CD14-positive monocyte (primary cell): ENCODE measurements at regions not wholly inside any gene's neighbourhood (a gene's known extent, or its start where the extent isn't known, plus 50 kb on each side); places are given as distances from the start of the nearest gene placed in this dataset.
A peak's percentile ranks its signal among the peaks of the same experiment; 100 is the strongest.

ENCODE experiments used
- DNase-seq, 3 donors: peaks; one replicate each; pipeline ENCODE4 v3.0.0-alpha.2; 2011 to 2022
- H2AFZ ChIP-seq: 2 replicates; pipeline ENCODE4 v1.6.0; 2012; ENCODE audit warnings: mild to moderate bottlenecking, low read depth, low read length, inconsistent platforms; ENCODE audit not compliant: insufficient read depth, poor library complexity, severe bottlenecking
- H3K27ac ChIP-seq, 2 donors: 1 replicate in 1 of 2; 2 replicates in 1 of 2; pipeline ENCODE4 v1.5.1; 2012 to 2013; ENCODE audit warnings: low read length in 2 of 2, control low read depth in 1 of 2, inconsistent platforms in 1 of 2, low read depth in 1 of 2, mild to moderate bottlenecking in 1 of 2
- H3K27me3 ChIP-seq, 2 donors: one replicate each; pipeline versions ENCODE4 v1.6.0 to v1.6.1; 2011 to 2013; ENCODE audit warnings: low read length in 2 of 2; ENCODE audit not compliant: control insufficient read depth in 2 of 2, insufficient read depth in 2 of 2
- H3K36me3 ChIP-seq, 2 donors: replicated peaks in 1 of 2; 1 replicate in 1 of 2; 2 replicates in 1 of 2; pipeline versions ENCODE4 v1.5.1 to v1.6.1; 2012 to 2013; ENCODE audit warnings: low read length in 2 of 2, control low read depth in 1 of 2, inconsistent platforms in 1 of 2, mild to moderate bottlenecking in 1 of 2; ENCODE audit not compliant: insufficient read depth in 2 of 2, control insufficient read depth in 1 of 2
- H3K4me1 ChIP-seq, 2 donors: 1 replicate in 1 of 2; 2 replicates in 1 of 2; pipeline versions ENCODE4 v1.5.1 to v1.6.1; 2012 to 2013; ENCODE audit warnings: low read length in 2 of 2, control low read depth in 1 of 2, inconsistent platforms in 1 of 2, mild to moderate bottlenecking in 1 of 2, moderate library complexity in 1 of 2; ENCODE audit not compliant: insufficient read depth in 2 of 2, control insufficient read depth in 1 of 2
- H3K4me2 ChIP-seq: replicated peaks from 2 replicates; pipeline ENCODE3; 2012; ENCODE audit warnings: low read length, moderate library complexity, mild to moderate bottlenecking; ENCODE audit not compliant: poor library complexity, severe bottlenecking; ENCODE audit errors: extremely low read depth
- H3K4me3 ChIP-seq, 3 experiments: fragments of 200-600 bp in 1 of 3; sonication (generic) in 1 of 3; replicated peaks in 1 of 3; 1 replicate in 2 of 3; 2 replicates in 1 of 3; pipeline ENCODE4 v1.5.1; 2011 to 2013; ENCODE audit warnings: low read length in 3 of 3, mild to moderate bottlenecking in 3 of 3, control low read depth in 2 of 3, low read depth in 2 of 3, inconsistent platforms in 1 of 3, moderate library complexity in 1 of 3
- H3K79me2 ChIP-seq: 2 replicates; pipeline ENCODE4 v1.6.0; 2012; ENCODE audit warnings: mild to moderate bottlenecking, control low read depth, inconsistent platforms, low read length, moderate library complexity; ENCODE audit not compliant: insufficient read depth
- H3K9ac ChIP-seq: 2 replicates; pipeline ENCODE4 v1.6.0; 2017; ENCODE audit warnings: low read length, mild to moderate bottlenecking; ENCODE audit not compliant: insufficient read depth, poor library complexity, severe bottlenecking
- H3K9me3 ChIP-seq, 2 donors: replicated peaks in 1 of 2; 1 replicate in 1 of 2; 2 replicates in 1 of 2; pipeline versions ENCODE4 v1.5.1 to v1.6.1; 2012 to 2013; ENCODE audit warnings: low read length in 2 of 2, control low read depth in 1 of 2; ENCODE audit not compliant: control insufficient read depth in 1 of 2, insufficient read depth in 1 of 2
- H4K20me1 ChIP-seq: 2 replicates; pipeline ENCODE4 v1.6.0; 2012; ENCODE audit warnings: mild to moderate bottlenecking, low read length, control low read depth, moderate library complexity; ENCODE audit not compliant: insufficient read depth
- H3K27ac Mint-ChIP-seq, 7 donors: one replicate each; pipeline ENCODE4 v1.8.0; 2020; ENCODE audit warnings: mild to moderate bottlenecking in 7 of 7, mixed read lengths in 7 of 7, moderate library complexity in 6 of 7, inconsistent platforms in 2 of 7
- H3K27me3 Mint-ChIP-seq, 3 donors: one replicate each; pipeline ENCODE4 v1.8.0; 2021 to 2022; ENCODE audit warnings: low read depth in 3 of 3, mild to moderate bottlenecking in 3 of 3, mixed read lengths in 3 of 3, moderate library complexity in 3 of 3, inconsistent platforms in 1 of 3
- H3K36me3 Mint-ChIP-seq, 2 donors: one replicate each; pipeline ENCODE4 v1.8.0; 2020; ENCODE audit warnings: mixed read lengths in 2 of 2, inconsistent platforms in 1 of 2, mild to moderate bottlenecking in 1 of 2
- H3K4me1 Mint-ChIP-seq: one replicate; pipeline ENCODE4 v1.8.0; 2020; ENCODE audit warnings: mild to moderate bottlenecking, mixed read lengths
- H3K4me3 Mint-ChIP-seq, 2 donors: one replicate each; pipeline ENCODE4 v1.8.0; 2020; ENCODE audit warnings: mild to moderate bottlenecking in 2 of 2, mixed read lengths in 2 of 2, moderate library complexity in 1 of 2
- H3K9me3 Mint-ChIP-seq, 7 donors: one replicate each; pipeline ENCODE4 v1.8.0; 2020 to 2022; ENCODE audit warnings: mixed read lengths in 7 of 7, mild to moderate bottlenecking in 6 of 7, moderate library complexity in 6 of 7, inconsistent platforms in 2 of 7
- WGBS: methylation state at CpG from one replicate; pipeline ENCODE4 v1.1.5; 2013; ENCODE audit warnings: missing lambda C conversion rate; ENCODE audit not compliant: insufficient coverage; 5-methylcytosine and 5-hydroxymethylcytosine counted together
- intact Hi-C, 2 donors: fragments of 100-400 bp; cut with micrococcal nuclease; formaldehyde crosslinking; loops; one replicate each; pipeline versions ENCODE4 v1.15.0 to v1.15.1; 2023
- TF ChIP-seq, protein P1 (sequence below): fragments of 200-600 bp; IDR thresholded peaks from one replicate; pipeline ENCODE4 v1.8.0; 2022; ENCODE audit warnings: antibody characterized with exemption, mild to moderate bottlenecking

DNA sequence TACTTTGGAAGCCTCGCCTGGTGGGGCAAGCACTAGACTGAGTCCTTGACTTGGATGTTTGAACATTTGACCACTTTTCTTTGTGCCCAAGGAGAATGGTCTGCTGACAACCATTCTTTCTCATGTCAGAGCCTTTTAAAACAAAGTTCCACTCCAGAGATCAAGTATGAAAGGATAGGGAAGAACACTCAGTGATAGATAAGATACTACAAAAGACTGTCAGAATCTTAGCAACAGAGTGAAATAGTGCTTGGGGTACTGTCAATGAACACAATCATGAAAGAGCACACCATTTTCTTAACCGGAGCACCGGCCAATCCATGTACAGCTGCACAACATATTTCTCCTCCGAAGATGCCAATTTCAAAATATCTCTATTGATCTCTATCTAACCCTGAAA lies 82.8 kb upstream of the ADO start:
- Histone ChIP-seq H3K27ac (no peak overlapping the region), H3K4me1 (no peaks in the 10 kb centered on the region), H3K4me2 (no peak overlapping the region), H3K79me2 (no peaks in the 10 kb centered on the region), H3K9me3 (no peaks in the 10 kb centered on the region), H2AFZ (no peak overlapping the region), H3K27me3 (peaks cover 0 to 5% of the 10 kb centered on the region in 2 donors), H3K4me3 (no peak overlapping the region), H4K20me1 (no peaks in the 10 kb centered on the region), H3K36me3 (no peaks in the 10 kb centered on the region), H3K9ac (no peak overlapping the region)
- intact Hi-C loops: no loop called here
- Mint-ChIP-seq H3K4me1 (no peaks in the 10 kb centered on the region), H3K36me3 (no peaks in the 10 kb centered on the region), H3K4me3 (no peak overlapping the region), H3K9me3 (no peaks in the 10 kb centered on the region), H3K27ac (no peak overlapping the region), H3K27me3 (peaks cover 0 to 4% (median 4%) of the 10 kb centered on the region in 3 donors)
- TF ChIP-seq, protein P1, sequence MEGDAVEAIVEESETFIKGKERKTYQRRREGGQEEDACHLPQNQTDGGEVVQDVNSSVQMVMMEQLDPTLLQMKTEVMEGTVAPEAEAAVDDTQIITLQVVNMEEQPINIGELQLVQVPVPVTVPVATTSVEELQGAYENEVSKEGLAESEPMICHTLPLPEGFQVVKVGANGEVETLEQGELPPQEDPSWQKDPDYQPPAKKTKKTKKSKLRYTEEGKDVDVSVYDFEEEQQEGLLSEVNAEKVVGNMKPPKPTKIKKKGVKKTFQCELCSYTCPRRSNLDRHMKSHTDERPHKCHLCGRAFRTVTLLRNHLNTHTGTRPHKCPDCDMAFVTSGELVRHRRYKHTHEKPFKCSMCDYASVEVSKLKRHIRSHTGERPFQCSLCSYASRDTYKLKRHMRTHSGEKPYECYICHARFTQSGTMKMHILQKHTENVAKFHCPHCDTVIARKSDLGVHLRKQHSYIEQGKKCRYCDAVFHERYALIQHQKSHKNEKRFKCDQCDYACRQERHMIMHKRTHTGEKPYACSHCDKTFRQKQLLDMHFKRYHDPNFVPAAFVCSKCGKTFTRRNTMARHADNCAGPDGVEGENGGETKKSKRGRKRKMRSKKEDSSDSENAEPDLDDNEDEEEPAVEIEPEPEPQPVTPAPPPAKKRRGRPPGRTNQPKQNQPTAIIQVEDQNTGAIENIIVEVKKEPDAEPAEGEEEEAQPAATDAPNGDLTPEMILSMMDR: no peak
- 100% methylated on average over 2 of the region's 4 CpGs for WGBS
- no peak for DNase-seq

DNA sequence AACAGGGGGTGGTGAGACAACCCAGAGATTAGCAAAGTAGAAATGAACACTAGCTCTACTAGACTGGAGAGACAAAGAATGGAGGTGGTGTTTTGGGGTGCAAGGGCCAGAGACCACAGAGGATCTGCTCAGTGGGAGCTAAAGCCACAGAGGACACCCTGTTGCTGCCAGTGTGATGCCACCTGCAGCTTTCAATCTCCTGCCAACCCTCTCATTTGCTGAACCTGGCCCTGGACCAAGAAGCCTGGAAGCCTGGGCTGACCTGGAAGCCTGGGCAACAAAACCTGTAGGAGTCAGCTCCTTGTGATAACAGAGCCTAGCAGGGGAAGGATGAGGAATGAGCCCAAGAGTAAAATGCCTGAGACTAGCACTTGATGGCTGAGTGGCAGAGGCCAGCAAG lies 81.1 kb upstream of the ADO start:
- Histone ChIP-seq H4K20me1 (no peaks in the 10 kb centered on the region), H3K4me1 (peaks cover 5% of the 10 kb centered on the region in 2 donors), H3K27ac (no peak overlapping the region), H3K4me2 (no peak overlapping the region), H3K36me3 (no peaks in the 10 kb centered on the region), H2AFZ (no peak overlapping the region), H3K4me3 (no peak overlapping the region), H3K9ac (no peak overlapping the region), H3K79me2 (no peaks in the 10 kb centered on the region), H3K9me3 (no peaks in the 10 kb centered on the region), H3K27me3 (peaks cover 0 to 5% of the 10 kb centered on the region in 2 donors)
- no peak overlapping the region for H3K4me3 Mint-ChIP-seq
- no peaks in the 10 kb centered on the region for H3K36me3 Mint-ChIP-seq
- H3K9me3 Mint-ChIP-seq: no peaks in the 10 kb centered on the region
- intact Hi-C loops: no loop called here
- peaks cover 0 to 4% (median 4%) of the 10 kb centered on the region in 3 donors for H3K27me3 Mint-ChIP-seq
- no peak for DNase-seq
- H3K27ac Mint-ChIP-seq: peak overlapping the region in 2 of 7 donors; percentile 22 to 31
- TF ChIP-seq, protein P1: no peak
- H3K4me1 Mint-ChIP-seq: peaks cover 3% of the 10 kb centered on the region
